Activated CD4-positive, alpha-beta memory T cell treated with anti-CD3 and anti-CD28 coated beads for 36 hours (primary cell): ENCODE measurements at regions not wholly inside any gene's neighbourhood (a gene's known extent, or its start where the extent isn't known, plus 50 kb on each side); places are given as distances from the start of the nearest gene placed in this dataset.

Experiments
- CTCF ChIA-PET: fragments of 350-600 bp; sonication (Branson Sonifier 250); formaldehyde crosslinking; loops from one replicate; lab custom pipeline; 2021; ENCODE audit warnings: antibody characterized with exemption, inconsistent platforms; lab: Charles Lee
- POLR2A ChIA-PET: fragments of 350-600 bp; sonication (Branson Sonifier 250); formaldehyde crosslinking; loops from one replicate; lab custom pipeline; 2021; ENCODE audit warnings: antibody characterized with exemption; lab: Charles Lee
- DNase-seq: peaks from one replicate; pipeline ENCODE4 v3.0.0-alpha.2; 2020
- H3K27ac Mint-ChIP-seq: one replicate; pipeline ENCODE4 v1.8.0; 2021; ENCODE audit warnings: mixed read lengths
- H3K27me3 Mint-ChIP-seq: one replicate; pipeline ENCODE4 v1.8.0; 2021; ENCODE audit warnings: mixed read lengths
- H3K36me3 Mint-ChIP-seq: one replicate; pipeline ENCODE4 v1.8.0; 2021; ENCODE audit warnings: mixed read lengths
- H3K4me1 Mint-ChIP-seq: one replicate; pipeline ENCODE4 v1.8.0; 2021; ENCODE audit warnings: low read depth, mixed read lengths
- H3K4me3 Mint-ChIP-seq: one replicate; pipeline ENCODE4 v1.8.0; 2021; ENCODE audit warnings: mild to moderate bottlenecking, mixed read lengths
- H3K9me3 Mint-ChIP-seq: one replicate; pipeline ENCODE4 v1.8.0; 2021; ENCODE audit warnings: mixed read lengths
- intact Hi-C: fragments of 100-400 bp; cut with micrococcal nuclease; formaldehyde crosslinking; loops from one replicate; pipeline ENCODE4 v1.15.1; 2023

DNA sequence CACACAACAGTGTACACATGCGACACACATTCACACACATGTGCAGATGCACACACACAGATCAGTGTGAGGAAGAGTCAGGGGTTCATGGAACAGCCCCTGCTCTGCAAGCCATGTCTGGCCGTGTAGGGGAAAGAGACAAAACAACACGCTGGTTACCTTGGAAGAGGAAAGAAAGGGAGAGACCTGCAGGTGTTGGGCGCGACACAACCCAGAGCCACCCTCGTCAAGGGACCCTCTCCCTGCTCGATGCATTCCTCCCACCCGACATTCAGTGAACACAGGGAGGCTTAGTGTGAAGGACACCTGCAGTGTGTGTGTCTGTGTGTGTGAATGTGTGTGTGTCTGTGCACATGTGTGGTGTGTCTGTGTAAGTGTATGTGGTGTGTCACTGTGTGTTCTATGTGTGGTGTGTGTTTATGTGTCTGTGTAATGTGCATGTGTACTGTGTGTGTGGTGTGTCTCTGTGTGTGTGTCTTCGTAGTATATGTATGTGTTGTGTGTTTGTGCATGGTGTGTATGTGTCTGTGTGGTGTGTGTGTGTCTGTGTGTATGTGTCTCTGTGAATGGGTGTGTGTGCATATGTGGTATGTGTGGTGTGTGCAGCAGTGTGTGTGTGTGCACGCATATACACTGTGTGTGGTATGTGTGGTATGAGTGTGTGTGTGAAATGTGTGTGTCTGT is 69.5 kb upstream of the PITRM1 start:
- Mint-ChIP-seq H3K4me1 (peaks cover 3% of the 10 kb centered on the region), H3K4me3 (no peak overlapping the region), H3K27me3 (peaks cover 26% of the 10 kb centered on the region), H3K9me3 (no peaks in the 10 kb centered on the region), H3K36me3 (no peaks in the 10 kb centered on the region), H3K27ac (peak overlapping the region; percentile 19)
- intact Hi-C loops: no loop called here
- no peak for DNase-seq
- CTCF ChIA-PET: no interaction called here
- POLR2A ChIA-PET: no interaction called here

DNA sequence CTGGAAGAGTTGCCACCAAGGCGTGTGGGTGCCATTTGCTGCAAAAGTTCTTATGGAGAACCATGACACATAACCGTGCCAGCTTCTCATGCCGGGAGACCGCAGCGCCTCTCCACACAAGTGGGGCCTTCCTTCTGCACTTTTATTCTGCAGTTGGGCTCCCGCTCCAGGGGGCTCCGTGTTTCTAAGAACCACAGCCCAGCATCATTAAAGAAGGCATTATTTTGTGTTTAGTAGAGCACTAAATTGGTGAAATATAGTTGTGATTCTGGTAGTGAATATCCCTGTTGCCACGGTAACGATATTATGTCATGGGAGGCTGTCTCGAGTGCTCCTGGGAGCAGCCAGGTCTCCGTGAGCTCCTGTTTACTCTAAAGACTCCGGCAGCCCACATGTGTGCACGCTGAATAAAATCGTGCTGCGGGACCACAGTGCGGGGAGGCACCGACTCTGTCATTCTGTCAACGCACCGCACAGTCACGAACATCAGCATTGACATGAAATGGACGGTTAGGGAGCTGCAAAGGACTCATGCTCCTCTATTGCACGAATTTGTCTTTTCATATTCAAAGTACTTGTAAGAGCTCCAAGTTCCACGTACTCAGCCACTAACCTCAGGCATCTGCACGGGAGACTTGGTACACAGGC is 68.8 kb upstream of the PITRM1 start:
- POLR2A ChIA-PET: no interaction called here
- CTCF ChIA-PET: interaction anchor here (1.2 to 1.5 kb wide), 2 partner anchors 450 to 537 kb away, joined by 3 to 8 read pairs; no protein-coding TSS in a partner anchor
- Mint-ChIP-seq H3K36me3 (no peaks in the 10 kb centered on the region), H3K9me3 (no peaks in the 10 kb centered on the region), H3K4me3 (no peak overlapping the region), H3K4me1 (peaks cover 3% of the 10 kb centered on the region), H3K27me3 (peaks cover 27% of the 10 kb centered on the region), H3K27ac (no peak overlapping the region)
- DNase-seq: no peak
- intact Hi-C loops: no loop called here

DNA sequence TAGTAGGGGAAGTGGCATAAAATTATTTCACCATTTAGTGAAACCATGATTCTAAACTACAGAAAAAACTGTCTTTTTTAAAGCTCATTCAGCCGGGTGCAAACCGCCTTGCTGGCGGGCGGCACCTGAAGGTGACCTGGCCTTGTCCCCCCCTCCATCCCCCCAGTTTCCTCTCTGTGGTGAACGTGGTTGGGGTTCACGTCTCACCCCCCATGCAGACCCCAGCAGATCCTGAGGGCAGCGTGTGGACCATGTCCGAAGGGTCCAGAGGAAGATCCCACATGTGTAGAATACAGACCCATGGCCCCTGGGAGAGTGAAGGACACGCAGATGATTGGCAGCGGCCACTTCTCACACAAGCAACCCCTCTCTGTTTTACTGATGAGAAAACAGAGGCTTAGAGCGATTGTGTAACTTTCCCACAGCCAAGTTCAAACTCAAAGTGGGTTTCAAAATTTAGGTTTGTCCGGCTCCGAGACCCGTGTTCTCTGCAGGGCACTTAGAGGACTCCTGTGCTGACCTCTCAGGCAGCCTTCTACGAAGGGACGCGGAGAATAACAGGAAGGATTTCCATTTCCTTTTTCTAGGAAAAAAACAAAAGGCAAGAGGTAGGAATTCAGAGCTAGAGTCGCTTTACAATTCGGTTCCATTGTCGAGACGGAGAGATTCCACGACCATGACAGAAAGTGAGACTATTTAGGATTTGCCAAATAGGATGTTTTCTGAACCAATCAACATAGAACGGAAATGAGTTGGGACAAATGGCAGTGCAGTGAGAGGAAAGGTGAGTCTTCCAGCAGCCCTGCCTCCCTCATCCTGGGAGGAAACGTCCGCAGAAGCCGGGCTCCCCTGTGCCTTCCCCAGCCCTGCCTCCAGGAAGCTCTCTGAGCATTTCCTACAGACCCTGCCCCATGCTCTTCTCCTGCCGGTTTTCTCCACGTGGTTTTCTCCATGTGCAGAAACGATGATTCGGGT is 67.6 kb upstream of the PITRM1 start:
- DNase-seq: no peak
- POLR2A ChIA-PET: no interaction called here
- intact Hi-C loops: loop anchor here (1.0 to 5.0 kb wide), 3 partner anchors 542 to 1527 kb away; no protein-coding TSS in a partner anchor
- CTCF ChIA-PET: interaction anchor here (0.6 to 2.9 kb wide), 16 partner anchors 9 to 1532 kb away, joined by 3 to 11 read pairs (median 4); no protein-coding TSS in a partner anchor
- H3K36me3 Mint-ChIP-seq: no peaks in the 10 kb centered on the region
- no peak overlapping the region for H3K27ac Mint-ChIP-seq
- H3K27me3 Mint-ChIP-seq: peaks cover 28% of the 10 kb centered on the region
- H3K4me1 Mint-ChIP-seq: peaks cover 3% of the 10 kb centered on the region
- no peak overlapping the region for H3K4me3 Mint-ChIP-seq
- no peaks in the 10 kb centered on the region for H3K9me3 Mint-ChIP-seq

DNA sequence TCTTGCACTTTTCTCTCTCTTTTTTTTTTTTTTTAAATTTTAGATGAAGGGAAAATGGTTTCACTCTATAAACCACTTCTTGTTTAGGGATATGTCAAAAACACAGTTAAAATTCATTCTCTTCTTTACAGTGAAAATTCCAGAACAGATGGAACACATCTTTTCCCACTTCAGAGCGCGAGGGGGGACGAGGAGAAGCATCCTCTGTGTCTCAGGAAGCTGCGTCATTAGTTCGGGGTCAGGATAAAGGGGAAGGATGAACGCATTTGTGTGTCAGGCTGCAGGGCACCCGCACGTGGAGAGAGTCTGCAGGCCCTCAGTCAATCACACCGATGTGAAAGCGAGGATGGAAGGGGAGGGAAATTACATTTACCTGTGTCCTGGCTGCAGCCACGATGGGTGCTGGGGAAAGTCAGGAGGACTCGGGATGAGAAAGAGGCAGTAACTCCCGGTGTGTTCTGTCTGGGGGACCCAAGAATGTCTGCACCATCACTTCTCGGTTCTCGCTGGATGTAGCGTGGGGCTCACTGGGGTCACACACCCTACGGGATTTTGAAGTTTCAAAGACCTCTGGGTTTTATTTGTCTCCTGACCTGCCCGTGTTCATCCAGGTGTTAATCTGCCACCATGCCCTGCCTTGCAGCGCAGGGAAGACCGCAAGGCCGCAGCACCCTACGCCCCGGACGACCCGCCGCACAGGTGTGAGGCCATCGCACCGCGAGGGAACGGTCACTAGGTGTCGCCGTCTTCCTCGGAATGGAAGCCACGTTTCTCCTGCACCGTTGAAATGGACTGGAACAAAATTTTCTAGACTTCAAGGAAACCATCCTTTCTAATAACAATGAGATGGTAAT is 66.7 kb upstream of the PITRM1 start:
- peak; percentile 81 for DNase-seq
- Mint-ChIP-seq H3K27ac (no peak overlapping the region), H3K4me3 (no peak overlapping the region), H3K9me3 (no peaks in the 10 kb centered on the region), H3K4me1 (peaks cover 3% of the 10 kb centered on the region), H3K27me3 (peaks cover 32% of the 10 kb centered on the region), H3K36me3 (no peaks in the 10 kb centered on the region)
- ChIA-PET POLR2A (no interaction called here), CTCF (interaction anchor here (0.6 to 2.9 kb wide), 15 partner anchors 10 to 1533 kb away, joined by 3 to 11 read pairs (median 3); no protein-coding TSS in a partner anchor)
- intact Hi-C loops: loop anchor here (1.0 to 5.0 kb wide), 3 partner anchors 543 to 1528 kb away; no protein-coding TSS in a partner anchor

DNA sequence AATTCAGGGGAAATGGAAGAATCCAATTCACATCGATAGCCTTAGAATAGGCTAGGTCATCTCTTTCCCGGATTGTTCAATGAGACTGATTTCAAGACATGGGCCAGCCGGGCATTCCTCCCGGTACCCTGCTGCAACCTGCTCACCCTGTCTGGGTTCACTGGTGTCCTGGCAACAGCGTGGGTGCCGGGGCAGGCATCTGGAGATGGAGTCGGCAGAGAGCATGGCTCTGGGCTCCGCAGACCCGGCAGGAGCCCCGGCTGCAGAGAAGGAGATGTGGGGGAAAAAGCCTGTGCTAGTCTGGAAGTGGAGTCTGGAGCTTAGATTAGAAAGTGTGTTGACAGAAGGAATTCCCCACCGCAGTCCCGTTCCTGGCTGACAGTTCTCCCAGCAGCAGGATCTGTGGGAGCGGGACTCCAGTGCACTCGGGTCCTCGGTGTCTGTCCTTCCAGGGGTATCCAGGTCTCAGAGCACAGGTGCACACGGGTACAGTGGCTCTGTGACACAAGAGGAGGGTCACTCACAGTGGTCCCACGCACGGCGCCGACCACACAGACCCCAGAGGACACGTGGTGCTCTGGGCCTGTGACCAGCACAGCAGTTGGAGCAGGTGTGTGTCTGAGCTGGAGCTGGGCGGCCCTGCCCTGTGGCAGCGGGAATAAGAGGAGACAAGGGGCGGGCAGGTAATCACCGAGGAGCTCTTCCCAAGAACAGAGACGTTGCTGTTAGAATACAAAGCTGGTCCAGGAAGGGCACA is 65.7 kb upstream of the PITRM1 start:
- ChIA-PET POLR2A (no interaction called here), CTCF (interaction anchor here (0.6 to 2.9 kb wide), 4 partner anchors 20 to 1529 kb away, joined by 3 to 11 read pairs (median 8); no protein-coding TSS in a partner anchor)
- H3K27me3 Mint-ChIP-seq: peaks cover 31% of the 10 kb centered on the region
- intact Hi-C loops: loop anchor here (5.0 kb wide), 1 partner anchor 1529 kb away; no protein-coding TSS in a partner anchor
- no peaks in the 10 kb centered on the region for H3K9me3 Mint-ChIP-seq
- H3K4me1 Mint-ChIP-seq: peaks cover 3% of the 10 kb centered on the region
- no peak overlapping the region for H3K27ac Mint-ChIP-seq
- H3K36me3 Mint-ChIP-seq: no peaks in the 10 kb centered on the region
- H3K4me3 Mint-ChIP-seq: no peak overlapping the region
- no peak for DNase-seq

DNA sequence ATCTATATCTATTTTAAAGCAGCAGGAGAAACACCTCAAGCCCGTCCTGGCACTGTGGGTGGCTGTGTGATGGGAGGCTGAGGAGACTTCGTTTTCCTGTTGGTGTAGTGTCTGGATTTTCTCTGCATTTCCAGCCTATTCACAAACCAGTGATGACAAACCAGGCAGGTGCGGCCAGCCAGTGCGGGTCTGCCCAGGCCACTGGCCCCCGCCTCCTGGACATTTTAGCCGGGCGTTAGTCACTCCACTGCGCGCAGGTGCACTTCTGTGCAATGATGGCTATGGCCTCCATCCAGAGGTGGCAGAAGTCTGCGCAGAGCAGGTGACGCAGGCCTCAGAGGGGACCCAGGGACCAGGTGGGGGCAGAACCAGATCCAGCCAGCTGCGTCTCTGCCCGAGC is 64.9 kb upstream of the PITRM1 start:
- peaks cover 32% of the 10 kb centered on the region for H3K27me3 Mint-ChIP-seq
- H3K4me1 Mint-ChIP-seq: peaks cover 3% of the 10 kb centered on the region
- H3K4me3 Mint-ChIP-seq: no peak overlapping the region
- H3K27ac Mint-ChIP-seq: no peak overlapping the region
- intact Hi-C loops: loop anchor here (5.0 kb wide), 1 partner anchor 1530 kb away; no protein-coding TSS in a partner anchor
- ChIA-PET CTCF (interaction anchor here (0.6 to 2.9 kb wide), 3 partner anchors 40 to 537 kb away, joined by 3 to 11 read pairs (median 4); no protein-coding TSS in a partner anchor), POLR2A (no interaction called here)
- no peaks in the 10 kb centered on the region for H3K36me3 Mint-ChIP-seq
- no peak for DNase-seq
- H3K9me3 Mint-ChIP-seq: no peaks in the 10 kb centered on the region

DNA sequence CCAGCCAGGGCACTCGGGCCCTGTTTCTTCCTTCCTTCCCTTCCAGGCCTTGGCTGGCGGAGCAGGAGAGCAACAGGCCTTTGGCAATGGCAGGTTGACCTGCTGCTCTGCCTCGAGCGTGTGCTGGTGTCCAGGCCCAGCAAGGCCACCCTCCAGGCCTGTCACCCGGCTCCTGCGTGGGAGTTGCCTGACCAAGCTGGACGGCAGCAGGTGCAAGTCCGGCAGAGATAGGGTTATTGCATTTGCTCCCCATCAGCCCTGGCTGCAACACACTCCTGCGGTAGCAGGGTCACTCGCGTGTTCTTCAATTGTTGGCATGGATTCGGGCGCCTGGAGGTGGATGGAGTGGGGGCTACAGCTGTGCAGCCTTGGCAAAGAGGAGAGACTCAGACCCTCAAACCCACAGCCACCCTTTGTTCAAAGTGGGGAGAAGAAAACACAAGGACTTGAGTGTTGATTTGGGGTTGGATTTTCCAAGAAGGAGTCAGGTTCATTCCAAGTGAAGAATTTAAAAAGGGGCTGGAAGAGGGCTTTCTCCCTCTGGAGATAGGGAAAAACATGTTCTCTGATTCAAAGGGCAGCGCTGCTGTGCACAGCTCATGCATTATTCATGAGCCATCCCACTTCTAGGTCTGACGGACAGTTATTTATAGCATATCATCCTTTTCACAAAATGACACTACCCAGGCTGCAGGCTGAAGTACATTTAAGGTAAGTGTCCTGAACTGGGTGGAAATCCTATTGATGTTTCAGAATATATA is 64.2 kb upstream of the PITRM1 start:
- Mint-ChIP-seq H3K27ac (no peak overlapping the region), H3K4me3 (no peak overlapping the region), H3K4me1 (peaks cover 3% of the 10 kb centered on the region), H3K27me3 (peaks cover 34% of the 10 kb centered on the region), H3K9me3 (no peaks in the 10 kb centered on the region), H3K36me3 (no peaks in the 10 kb centered on the region)
- intact Hi-C loops: loop anchor here (5.0 kb wide), 1 partner anchor 1530 kb away; no protein-coding TSS in a partner anchor
- ChIA-PET CTCF (interaction anchor here (0.6 kb wide), 1 partner anchor 374 kb away, joined by 3 read pairs; no protein-coding TSS in a partner anchor), POLR2A (no interaction called here)
- DNase-seq: no peak

DNA sequence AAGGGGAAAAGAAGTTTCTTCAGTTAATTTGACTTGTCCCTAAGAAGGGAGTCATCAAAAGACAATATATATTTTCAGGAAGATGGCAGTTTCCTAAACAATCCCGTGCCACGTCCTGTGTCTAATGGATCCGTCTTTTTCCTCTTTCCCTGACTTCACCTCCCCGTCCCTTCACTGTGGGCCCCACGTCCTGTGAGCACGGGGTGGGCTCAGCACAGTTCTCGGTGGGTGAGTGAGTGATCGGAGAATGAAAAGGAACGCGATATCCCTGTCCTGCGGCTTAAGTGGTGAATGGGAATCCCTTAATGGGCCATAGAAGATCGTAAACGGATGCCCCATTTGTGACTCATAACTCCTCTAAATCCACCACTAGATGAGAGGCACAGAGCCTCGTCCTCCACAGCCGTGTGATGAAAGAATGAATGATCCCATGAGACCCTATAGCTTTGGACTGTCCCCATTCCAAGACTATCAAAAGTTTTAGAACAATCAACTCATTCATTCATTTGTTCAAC is 63.5 kb upstream of the PITRM1 start:
- Mint-ChIP-seq H3K27ac (no peak overlapping the region), H3K4me1 (peaks cover 3% of the 10 kb centered on the region), H3K4me3 (no peak overlapping the region), H3K9me3 (no peaks in the 10 kb centered on the region), H3K27me3 (peaks cover 34% of the 10 kb centered on the region), H3K36me3 (no peaks in the 10 kb centered on the region)
- POLR2A ChIA-PET: no interaction called here
- DNase-seq: no peak
- intact Hi-C loops: loop anchor here (5.0 kb wide), 1 partner anchor 1531 kb away; no protein-coding TSS in a partner anchor
- CTCF ChIA-PET: no interaction called here

DNA sequence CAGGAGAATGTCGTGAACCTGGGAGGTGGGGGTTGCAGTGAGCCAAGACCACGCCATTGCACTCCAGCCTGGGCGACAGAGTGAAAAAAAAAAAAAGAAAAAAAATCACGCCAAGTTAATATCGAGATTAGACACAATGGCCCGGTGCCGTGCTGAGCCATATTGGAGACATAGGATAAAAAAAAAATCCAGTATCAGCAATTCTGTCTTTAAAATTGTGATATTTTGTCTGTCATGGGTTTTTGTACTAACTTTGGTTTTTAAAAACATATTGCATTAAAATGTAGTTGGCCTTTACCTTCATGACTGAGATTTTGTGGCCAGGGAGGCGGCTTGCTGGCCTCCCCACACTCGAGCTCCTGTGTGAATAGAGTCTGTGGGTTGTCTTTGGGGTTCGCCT is 62.8 kb upstream of the PITRM1 start:
- no peak overlapping the region for H3K27ac Mint-ChIP-seq
- DNase-seq: no peak
- intact Hi-C loops: loop anchor here (5.0 kb wide), 1 partner anchor 1532 kb away; no protein-coding TSS in a partner anchor
- peaks cover 3% of the 10 kb centered on the region for H3K4me1 Mint-ChIP-seq
- H3K36me3 Mint-ChIP-seq: no peaks in the 10 kb centered on the region
- no peak overlapping the region for H3K4me3 Mint-ChIP-seq
- POLR2A ChIA-PET: no interaction called here
- CTCF ChIA-PET: no interaction called here
- H3K9me3 Mint-ChIP-seq: no peaks in the 10 kb centered on the region
- peaks cover 34% of the 10 kb centered on the region for H3K27me3 Mint-ChIP-seq
